NT2/D1 (cell line): ENCODE measurements at regions not wholly inside any gene's neighbourhood (a gene's known extent, or its start where the extent isn't known, plus 50 kb on each side); places are given as distances from the start of the nearest gene placed in this dataset.

ENCODE experiments used
- SUZ12 ChIP-seq: IDR thresholded peaks from 2 replicates; pipeline ENCODE4 v1.6.1; 2011; ENCODE audit not compliant: insufficient read length, insufficient read depth; ENCODE audit errors: extremely low read depth
- YY1 ChIP-seq: IDR thresholded peaks from 2 replicates; pipeline ENCODE4 v1.6.1; 2011; ENCODE audit not compliant: insufficient read length, insufficient read depth
- ZNF274 ChIP-seq: IDR thresholded peaks from 2 replicates; pipeline ENCODE4 v1.6.1; 2011; ENCODE audit warnings: mild to moderate bottlenecking, low read depth, low read length

- no peak for TF ChIP-seq SUZ12
- TF ChIP-seq YY1: no peak
- TF ChIP-seq ZNF274: no peak
These were observed 345.5 kb upstream of the POM121L12 start for GRCh38 chr7:52689912-52690311.
